Astrocyte (in vitro differentiated cells and primary cell): ENCODE measurements at regions not wholly inside any gene's neighbourhood (a gene's known extent, or its start where the extent isn't known, plus 50 kb on each side); places are given as distances from the start of the nearest gene placed in this dataset.

ENCODE experiments used
- EZH2 ChIP-seq: IDR thresholded peaks from 2 replicates; pipeline ENCODE4 v1.6.1; 2012; ENCODE audit warnings: mild to moderate bottlenecking, low read length, inconsistent platforms; ENCODE audit not compliant: insufficient read depth
- TF ChIP-seq, protein P1 (sequence below): IDR thresholded peaks from 2 replicates; pipeline ENCODE4 v1.5.1; 2011; ENCODE audit warnings: low read depth, mild to moderate bottlenecking, inconsistent platforms, low read length, moderate library complexity; ENCODE audit not compliant: insufficient read depth

- TF ChIP-seq, protein P1, sequence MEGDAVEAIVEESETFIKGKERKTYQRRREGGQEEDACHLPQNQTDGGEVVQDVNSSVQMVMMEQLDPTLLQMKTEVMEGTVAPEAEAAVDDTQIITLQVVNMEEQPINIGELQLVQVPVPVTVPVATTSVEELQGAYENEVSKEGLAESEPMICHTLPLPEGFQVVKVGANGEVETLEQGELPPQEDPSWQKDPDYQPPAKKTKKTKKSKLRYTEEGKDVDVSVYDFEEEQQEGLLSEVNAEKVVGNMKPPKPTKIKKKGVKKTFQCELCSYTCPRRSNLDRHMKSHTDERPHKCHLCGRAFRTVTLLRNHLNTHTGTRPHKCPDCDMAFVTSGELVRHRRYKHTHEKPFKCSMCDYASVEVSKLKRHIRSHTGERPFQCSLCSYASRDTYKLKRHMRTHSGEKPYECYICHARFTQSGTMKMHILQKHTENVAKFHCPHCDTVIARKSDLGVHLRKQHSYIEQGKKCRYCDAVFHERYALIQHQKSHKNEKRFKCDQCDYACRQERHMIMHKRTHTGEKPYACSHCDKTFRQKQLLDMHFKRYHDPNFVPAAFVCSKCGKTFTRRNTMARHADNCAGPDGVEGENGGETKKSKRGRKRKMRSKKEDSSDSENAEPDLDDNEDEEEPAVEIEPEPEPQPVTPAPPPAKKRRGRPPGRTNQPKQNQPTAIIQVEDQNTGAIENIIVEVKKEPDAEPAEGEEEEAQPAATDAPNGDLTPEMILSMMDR, result no peak
- TF ChIP-seq EZH2, result no peak
Measured at GRCh38 chr4:23166407-23166806, 473.7 kb downstream of the GBA3 start.
